SK-MEL-5 (cell line): ENCODE measurements at regions not wholly inside any gene's neighbourhood (a gene's known extent, or its start where the extent isn't known, plus 50 kb on each side); places are given as distances from the start of the nearest gene placed in this dataset.
"Not testable (repeated sequence)": the region's sequence is repeated elsewhere in the genome, so short reads cannot be mapped to it uniquely, and the experiment has no call there.

Source experiments
- DNase-seq: peaks from one replicate; pipeline ENCODE4 v3.0.0-alpha.2; 2016; ENCODE audit warnings: low read depth, low spot score
- in situ Hi-C: cut with HindIII; loops from 2 replicates; pipeline ENCODE4 v1.10.0; 2016; ENCODE audit warnings: low sequenced_read_pairs, high pct_unique_total_duplicates, low pct_unique_long_range_greater_than_20kb

DNA sequence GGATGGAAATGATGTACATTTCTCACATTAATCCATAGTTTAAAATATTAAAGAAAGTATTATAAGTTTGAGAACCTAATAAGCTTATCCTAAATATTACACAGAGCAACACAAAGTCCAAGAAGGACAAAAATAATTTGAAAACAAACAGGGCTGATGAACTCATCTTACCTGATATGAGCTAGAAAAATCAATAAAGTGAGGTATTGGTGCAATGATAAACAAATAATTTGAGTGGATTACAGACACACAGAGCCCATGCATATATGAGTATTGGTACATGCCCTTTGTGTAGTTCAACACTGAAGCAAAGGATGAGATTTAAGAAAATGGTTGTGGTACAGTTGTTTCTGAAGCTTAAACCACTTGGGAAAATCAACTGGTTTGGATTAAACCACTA is 1139.0 kb downstream of the SUCLG1 start:
- in situ Hi-C loops, result no loop called here
- no peak for DNase-seq

GRCh38 chr2:83305758-83306378 is 1153.2 kb downstream of the SUCLG1 start:
- no peak for DNase-seq
- in situ Hi-C loops, result no loop called here

DNA sequence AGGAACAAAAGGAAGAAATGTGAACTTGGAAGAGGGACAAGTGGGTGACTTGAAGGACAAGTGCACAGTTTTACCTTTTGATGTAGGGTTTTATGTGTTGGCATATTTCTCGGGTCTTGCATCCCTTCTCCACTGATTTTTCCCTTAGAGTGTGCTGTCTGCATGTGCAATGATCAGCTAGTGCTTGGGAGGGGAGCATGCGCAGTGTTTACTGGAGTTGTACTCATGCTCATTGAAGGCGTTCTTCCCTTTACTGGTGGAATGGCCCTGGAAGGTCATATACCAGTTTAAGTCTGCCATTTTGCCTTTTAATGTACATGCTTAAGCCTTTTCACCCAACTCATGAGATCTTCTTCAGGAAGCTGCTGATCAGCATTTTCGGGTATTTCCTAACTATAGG is 1168.0 kb downstream of the SUCLG1 start:
- peak; percentile 32 for DNase-seq
- in situ Hi-C loops, result no loop called here

DNA sequence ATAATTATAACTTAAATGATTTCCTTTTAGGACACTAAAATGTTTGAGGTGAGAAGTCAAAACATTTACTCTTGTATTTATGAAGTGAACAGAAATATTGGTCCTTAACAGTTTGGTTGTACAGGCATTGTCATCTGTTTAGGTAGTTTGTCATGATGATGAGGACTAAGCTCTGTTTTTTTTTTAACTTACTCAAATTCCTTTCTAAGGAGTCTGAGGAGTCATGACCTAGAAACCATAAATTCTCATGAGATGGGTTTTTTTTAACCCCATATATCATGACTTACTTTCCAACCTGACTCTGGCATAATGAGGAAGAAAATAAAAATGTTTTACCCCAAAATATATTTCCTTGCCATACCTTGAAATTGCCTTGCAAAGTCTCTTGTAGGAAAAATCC is 1176.2 kb downstream of the SUCLG1 start:
- in situ Hi-C loops, result no loop called here
- no peak for DNase-seq

- in situ Hi-C loops, result no loop called here
- DNase-seq, result no peak
Observed at GRCh38 chr2:83282043-83282795, 1176.9 kb downstream of the SUCLG1 start.

- in situ Hi-C loops, result no loop called here
- DNase-seq, result no peak
Observed at GRCh38 chr2:83280391-83280790, 1178.7 kb downstream of the SUCLG1 start.

- in situ Hi-C loops, result no loop called here
- DNase-seq, result no peak
Observed at GRCh38 chr2:83273322-83273721, 1185.8 kb downstream of the SUCLG1 start.

GRCh38 chr2:83261591-83262136 is 1197.4 kb downstream of the SUCLG1 start:
- no peak for DNase-seq
- in situ Hi-C loops, result no loop called here

DNA sequence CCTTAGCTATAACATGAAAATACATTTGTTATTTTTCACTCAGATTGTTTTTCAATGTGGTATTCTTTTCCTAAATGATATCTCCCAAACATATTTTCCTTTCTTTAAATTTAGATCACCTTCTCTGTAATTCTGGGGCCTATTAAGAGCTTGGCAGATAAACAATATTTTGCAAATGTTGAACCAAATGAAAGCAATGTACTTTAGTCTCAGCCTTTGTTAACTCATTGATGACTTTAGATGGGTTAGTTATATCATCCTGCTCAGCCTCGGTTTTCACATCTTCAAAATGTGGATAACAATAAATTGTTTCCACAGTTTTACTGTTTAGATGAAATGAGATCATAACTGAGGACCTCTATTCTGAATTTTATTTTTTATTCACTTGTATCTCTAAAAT is 1205.2 kb downstream of the SUCLG1 start:
- in situ Hi-C loops, result no loop called here
- no peak for DNase-seq

DNA sequence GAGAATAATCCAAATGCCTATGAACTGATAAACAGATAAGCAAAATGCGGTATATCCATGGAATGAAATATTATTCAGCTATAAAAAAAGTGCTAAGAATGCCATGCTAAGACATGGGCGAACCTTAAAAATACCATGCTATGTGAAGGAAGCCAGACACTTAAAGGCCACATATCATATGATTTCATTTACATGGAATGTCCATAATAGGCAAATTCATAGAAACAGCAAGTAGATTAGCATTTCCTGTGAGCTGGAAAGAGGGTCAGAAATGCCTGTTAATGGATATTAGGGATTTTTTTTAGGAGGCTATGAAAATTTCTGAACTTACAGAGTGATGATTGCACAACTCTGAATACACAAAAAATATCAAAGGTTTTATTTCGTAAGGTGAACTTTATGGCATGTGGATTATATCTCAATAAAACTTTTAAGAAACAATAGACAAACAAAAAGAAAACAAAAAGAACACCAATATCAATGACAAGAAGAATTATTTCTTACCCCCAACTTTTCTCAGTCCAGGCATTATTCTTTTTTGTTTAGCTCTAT is 1207.7 kb downstream of the SUCLG1 start:
- in situ Hi-C loops, result no loop called here
- no peak for DNase-seq

- in situ Hi-C loops, DNase-seq: not testable (repeated sequence)
Observed at GRCh38 chr2:83245806-83246537, 1213.1 kb downstream of the SUCLG1 start.

GRCh38 chr2:83240611-83241010 is 1218.5 kb downstream of the SUCLG1 start:
- DNase-seq, result no peak
- in situ Hi-C loops, result no loop called here

DNA sequence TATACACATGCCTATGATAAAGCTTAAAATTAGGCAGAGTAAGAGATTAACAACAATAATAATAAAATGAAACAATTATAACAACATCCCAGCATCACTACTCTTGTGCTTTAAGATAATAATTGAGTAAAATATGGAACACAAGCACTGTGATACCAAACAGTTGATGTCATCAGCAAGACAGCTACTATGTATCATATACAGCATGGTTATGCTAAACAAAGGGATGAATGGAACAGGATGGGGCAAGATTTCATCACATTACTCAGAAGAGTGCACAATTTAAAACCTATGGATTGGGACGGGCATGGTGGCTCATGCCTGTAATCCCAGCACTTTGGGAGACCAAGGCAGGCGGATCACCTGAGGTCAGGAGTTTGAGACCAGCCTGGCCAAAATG is 1221.0 kb downstream of the SUCLG1 start:
- no peak for DNase-seq
- in situ Hi-C loops, result no loop called here

DNA sequence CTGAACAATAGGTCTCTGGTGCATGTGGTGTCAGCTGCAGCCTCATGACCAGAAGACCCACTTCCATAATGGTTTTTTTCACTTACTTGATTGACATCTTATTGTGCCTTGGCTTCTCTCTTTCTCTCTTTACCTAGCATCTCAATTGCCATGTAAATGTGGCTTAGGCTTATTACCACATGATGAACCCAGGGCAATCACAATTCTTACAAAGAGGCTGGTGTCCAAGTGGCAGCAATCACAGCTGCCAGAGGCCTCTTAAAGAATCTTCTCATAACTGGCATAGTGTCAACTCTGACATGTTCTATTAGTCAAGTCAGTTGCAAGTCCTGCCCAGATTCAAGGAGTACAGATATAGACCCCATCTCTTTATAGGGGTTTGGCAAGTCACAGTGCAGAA is 1224.8 kb downstream of the SUCLG1 start:
- DNase-seq, result peak; percentile 8
- in situ Hi-C loops, result no loop called here

DNA sequence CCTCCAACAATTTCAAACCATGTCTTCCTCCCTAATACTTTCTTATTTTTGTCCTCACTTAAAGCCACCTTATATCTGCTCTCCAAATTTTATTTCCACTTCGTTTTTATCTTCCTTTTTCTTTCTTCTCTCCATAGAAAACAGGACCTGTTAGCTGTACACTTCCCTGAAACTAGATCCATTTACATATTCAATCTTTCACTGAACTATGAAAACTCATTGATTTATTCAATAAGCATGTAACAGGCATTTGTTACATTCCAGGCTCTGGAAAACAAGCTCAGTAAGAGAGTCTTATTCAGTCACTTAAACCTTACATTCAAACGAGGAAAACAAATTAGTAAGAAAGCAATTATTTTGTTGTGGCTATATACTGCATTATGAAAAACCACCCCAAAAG is 1225.3 kb downstream of the SUCLG1 start:
- no peak for DNase-seq
- in situ Hi-C loops, result no loop called here

GRCh38 chr2:83233326-83233725 is 1225.8 kb downstream of the SUCLG1 start:
- in situ Hi-C loops, result no loop called here

DNA sequence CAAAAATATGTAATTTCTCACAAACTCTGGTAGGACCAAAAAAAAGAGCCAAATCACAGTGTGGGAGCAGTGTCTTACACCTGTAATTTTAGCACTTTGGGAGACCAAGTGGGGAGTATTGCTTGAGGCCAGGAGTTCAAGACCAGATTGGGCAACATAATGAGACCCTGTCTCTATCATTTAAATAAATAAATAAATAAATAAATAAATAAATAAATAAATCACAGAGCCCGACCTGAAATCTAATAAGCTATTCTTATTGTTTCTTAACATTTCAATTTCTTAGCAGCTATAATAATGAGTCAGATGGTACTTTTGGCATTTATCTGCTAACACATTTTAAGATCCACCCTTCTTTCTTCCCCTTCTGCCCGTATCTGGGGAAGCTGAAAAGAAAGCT is 1229.6 kb downstream of the SUCLG1 start:
- no peak for DNase-seq
- in situ Hi-C loops, result no loop called here

More at GRCh38 chr2:83233326-83233725, 1225.8 kb downstream of the SUCLG1 start:
- DNase-seq, result no peak

- in situ Hi-C loops, result no loop called here
- no peak for DNase-seq
Observed at GRCh38 chr2:83224591-83225200, 1234.4 kb downstream of the SUCLG1 start.
